ENCODE measurements at regions not wholly inside any gene's neighbourhood (a gene's known extent, or its start where the extent isn't known, plus 50 kb on each side); places are given as distances from the start of the nearest gene placed in this dataset.

- no peak for DNase-seq
These were observed 68.1 kb downstream of the HTR5A start for GRCh38 chr7:155138204-155138603.

GRCh38 chr7:155141562-155141961 lies 71.4 kb downstream of the HTR5A start:
- no peak for DNase-seq

- DNase-seq, result no peak
These were observed 73.3 kb downstream of the HTR5A start for GRCh38 chr7:155143381-155143780.

- DNase-seq, result no peak
These were observed 74.2 kb downstream of the HTR5A start for GRCh38 chr7:155144371-155144770.

- no peak for DNase-seq
These were observed 75.5 kb downstream of the HTR5A start for GRCh38 chr7:155145477-155146255.

GRCh38 chr7:155147172-155147571 lies 77.0 kb downstream of the HTR5A start:
- no peak for DNase-seq

- DNase-seq, result no peak
These were observed 77.5 kb downstream of the HTR5A start for GRCh38 chr7:155147624-155148023.

GRCh38 chr7:155153676-155154075 lies 83.6 kb downstream of the HTR5A start:
- no peak for DNase-seq

GRCh38 chr7:155154586-155154985 lies 84.5 kb downstream of the HTR5A start:
- no peak for DNase-seq

GRCh38 chr7:155161690-155162089 lies 91.6 kb downstream of the HTR5A start:
- no peak for DNase-seq

- DNase-seq, result no peak
These were observed 92.3 kb downstream of the HTR5A start for GRCh38 chr7:155162422-155162821.

GRCh38 chr7:155163696-155164095 lies 93.6 kb downstream of the HTR5A start:
- no peak for DNase-seq

- no peak for DNase-seq
These were observed 94.2 kb downstream of the HTR5A start for GRCh38 chr7:155164316-155164715.

- DNase-seq, result peak; percentile 9
These were observed 96.0 kb downstream of the HTR5A start for GRCh38 chr7:155166108-155166507.

- DNase-seq, result peak; percentile 22
These were observed 96.7 kb downstream of the HTR5A start for GRCh38 chr7:155166673-155167370.

- DNase-seq, result no peak
These were observed 97.7 kb downstream of the HTR5A start for GRCh38 chr7:155167706-155168365.

- DNase-seq, result no peak
These were observed 98.7 kb downstream of the HTR5A start for GRCh38 chr7:155168597-155169480.

GRCh38 chr7:155169498-155170065 lies 99.5 kb downstream of the HTR5A start:
- DNase-seq, result no peak

GRCh38 chr7:155170331-155170730 lies 100.2 kb downstream of the HTR5A start:
- no peak for DNase-seq

- DNase-seq, result no peak
These were observed 102.0 kb downstream of the HTR5A start for GRCh38 chr7:155172141-155172540.

- no peak for DNase-seq
These were observed 103.8 kb downstream of the HTR5A start for GRCh38 chr7:155173905-155174304.

GRCh38 chr7:155178096-155178495 lies 108.0 kb downstream of the HTR5A start:
- DNase-seq, result no peak

Measured in tongue (tissue), 1 donor.